Stimulated activated CD4-positive, alpha-beta T cell treated with anti-CD3 and anti-CD28 coated beads, Interleukin-1b, Interleukin-23, amount 100 ng/mL, for 1 hour (primary cell): ENCODE measurements at regions not wholly inside any gene's neighbourhood (a gene's known extent, or its start where the extent isn't known, plus 50 kb on each side); places are given as distances from the start of the nearest gene placed in this dataset.
"Not testable (repeated sequence)": the region's sequence is repeated elsewhere in the genome, so short reads cannot be mapped to it uniquely, and the experiment has no call there.

Source experiments
- DNase-seq, 2 donors: peaks; one replicate each; pipeline ENCODE4 v3.0.0-alpha.2; 2020; ENCODE audit warnings: low read depth in 2 of 2

GRCh38 chr2:2896643-2897042, 481.0 kb downstream of the EIPR1 start:
- DNase-seq = no peak

DNA sequence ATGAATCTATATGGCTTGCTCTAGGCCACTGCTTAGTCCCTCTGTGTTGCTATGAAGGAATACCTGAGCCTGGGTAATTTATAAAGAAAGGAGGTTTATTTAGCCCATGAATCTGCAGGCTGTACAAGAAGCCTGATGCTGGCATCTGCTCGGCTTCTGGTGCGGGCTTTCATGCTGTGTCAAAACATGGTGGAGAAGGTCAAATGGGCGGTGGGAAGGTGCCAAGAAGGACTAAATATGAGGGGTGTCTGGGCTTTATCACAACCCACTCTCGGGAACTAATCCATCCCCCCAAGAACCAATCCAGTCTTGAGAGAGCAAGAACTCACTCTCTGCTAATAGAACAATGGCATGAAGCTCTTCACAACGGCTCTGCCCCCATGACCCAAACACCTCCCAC, 481.6 kb downstream of the EIPR1 start:
- no peak for DNase-seq

- not testable (repeated sequence) for DNase-seq
These were observed 483.6 kb downstream of the EIPR1 start for GRCh38 chr2:2894011-2894410.

DNA sequence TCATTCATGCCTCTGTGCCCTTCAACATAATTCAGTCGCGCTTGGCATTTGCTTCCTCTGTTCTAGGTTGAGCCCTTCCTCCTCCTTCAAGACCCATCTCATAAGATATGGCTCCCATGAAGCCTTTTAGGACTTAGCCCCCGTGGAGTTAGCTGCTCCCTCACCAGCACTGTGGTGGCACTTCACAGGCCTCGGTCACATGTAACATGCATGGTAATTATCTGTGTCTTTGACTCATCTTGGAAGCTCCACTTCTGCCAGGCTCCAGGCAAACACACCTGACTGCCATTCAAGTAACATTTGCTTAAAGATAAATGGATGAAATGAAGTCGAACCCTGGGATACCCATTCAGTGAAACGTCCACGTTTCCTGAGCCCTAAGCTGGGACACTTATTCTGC, 484.7 kb downstream of the EIPR1 start:
- DNase-seq = no peak

DNA sequence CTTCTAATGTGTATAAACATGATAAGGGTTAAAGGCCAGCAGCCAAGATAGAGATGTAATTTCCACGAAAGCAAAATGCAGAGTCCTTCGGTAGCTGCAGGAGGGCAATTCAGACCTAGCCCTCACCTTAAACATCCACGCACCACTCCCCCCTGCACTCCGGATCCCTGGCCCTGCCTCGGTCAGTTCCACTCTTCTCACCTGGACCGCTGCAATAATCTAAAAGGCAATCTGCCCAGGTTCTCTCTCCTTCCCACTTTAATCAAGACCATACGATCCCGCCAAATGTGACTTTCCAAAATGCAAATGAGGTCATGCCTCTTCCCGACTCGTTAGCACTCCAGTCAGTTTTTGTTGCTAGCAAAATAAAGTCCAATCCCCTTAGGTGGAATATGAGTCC, 485.2 kb downstream of the EIPR1 start:
- DNase-seq = no peak

DNA sequence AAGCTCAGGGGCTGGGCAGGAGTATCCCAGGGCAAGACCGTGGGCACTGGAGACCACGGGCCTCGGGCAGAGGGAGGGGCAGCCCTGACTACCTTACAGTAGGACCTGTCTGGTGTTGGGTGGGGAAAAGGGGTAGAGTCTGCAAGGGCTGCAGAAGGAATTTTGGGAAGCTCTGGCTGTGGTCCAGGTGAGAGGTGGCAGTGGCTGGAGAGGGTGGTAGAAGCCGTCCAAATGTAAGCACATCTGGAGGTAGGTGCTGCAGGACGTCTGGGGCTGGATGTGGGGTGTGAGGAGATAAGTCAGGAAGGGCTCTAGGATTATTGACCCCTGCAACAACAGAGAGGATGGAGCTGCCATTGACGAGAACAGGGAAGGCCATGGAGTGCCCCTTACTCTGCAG, 486.7 kb downstream of the EIPR1 start:
- no peak for DNase-seq

DNA sequence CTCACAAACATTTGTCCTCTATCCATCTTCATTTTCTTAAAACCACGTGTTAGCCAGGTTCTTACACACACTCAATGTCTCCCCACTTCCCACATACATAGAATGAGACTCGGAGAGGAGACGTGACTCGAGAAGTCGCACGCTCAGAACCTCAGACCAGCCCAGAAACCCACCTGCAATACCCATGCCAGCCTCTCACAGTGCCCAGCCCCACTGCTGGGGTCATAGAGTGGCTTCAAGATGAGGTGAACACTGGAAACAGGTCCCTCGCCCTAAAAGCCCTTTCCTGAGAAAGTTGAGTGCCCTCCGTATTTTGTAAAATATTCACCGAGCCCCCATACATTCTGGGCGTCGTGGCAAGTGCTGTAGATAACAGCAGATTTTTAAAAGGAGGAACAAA, 487.4 kb downstream of the EIPR1 start:
- no peak for DNase-seq

DNA sequence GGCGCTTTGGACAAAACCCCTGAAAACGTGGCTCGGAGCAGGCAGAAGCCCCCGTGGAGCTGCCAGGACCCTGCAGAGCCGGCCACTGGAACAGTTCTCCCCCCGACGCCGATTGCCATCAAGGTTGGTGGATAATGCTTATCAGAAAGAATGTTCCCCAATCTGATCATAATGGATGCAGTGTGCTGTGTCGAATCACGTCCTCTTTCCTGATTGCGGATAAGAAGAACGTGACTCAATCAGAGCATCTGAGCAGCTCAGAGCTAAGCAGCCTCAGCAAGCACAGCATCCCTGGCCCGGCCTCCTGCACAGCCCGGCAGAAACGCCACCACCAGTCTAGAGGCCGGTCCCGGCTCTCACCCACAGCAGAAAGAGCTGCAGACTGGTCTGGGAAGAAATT, 488.0 kb downstream of the EIPR1 start:
- DNase-seq = no peak

DNA sequence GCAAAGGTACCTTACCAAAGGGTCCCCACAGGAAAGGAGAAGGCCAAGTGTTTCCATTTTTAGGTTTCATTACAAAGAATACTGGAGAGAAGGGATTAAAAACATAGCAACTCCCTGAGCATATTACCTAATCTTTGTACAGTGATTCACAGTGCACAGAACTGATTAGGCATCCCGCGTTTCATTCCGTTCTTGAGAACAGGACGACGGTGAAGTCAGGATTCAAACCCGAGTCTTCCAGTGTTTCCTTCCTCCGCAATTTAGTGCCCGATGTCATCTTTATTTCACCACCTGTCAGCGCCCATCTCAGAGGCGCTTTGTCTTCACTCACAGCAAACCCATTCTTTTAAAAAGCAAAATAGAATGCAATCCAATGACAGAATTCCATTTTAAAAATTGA, 488.5 kb downstream of the EIPR1 start:
- no peak for DNase-seq

GRCh38 chr2:2887772-2888387, 489.7 kb downstream of the EIPR1 start:
- DNase-seq = no peak

DNA sequence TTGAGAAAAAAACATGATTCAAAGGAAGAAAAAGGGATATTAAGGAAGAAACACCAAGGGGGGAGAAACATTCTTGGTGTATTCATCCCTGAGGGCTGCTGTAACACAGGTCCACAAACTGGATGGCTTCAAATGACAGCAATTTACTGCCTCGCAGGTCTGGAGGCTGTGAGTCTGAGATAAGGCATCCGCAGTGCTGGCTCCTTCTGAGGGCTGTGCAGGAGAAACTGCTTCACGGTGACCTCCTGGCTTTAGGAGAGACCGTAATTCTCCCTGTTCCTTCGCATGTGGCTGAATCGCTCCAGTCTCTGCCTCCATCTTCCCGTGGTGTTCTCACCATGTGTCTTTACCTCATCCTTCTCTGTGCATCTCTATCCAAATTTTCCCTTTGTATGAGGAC, 490.7 kb downstream of the EIPR1 start:
- no peak for DNase-seq

- DNase-seq = no peak
These were observed 496.1 kb downstream of the EIPR1 start for GRCh38 chr2:2881499-2881898.

GRCh38 chr2:2880938-2881337, 496.7 kb downstream of the EIPR1 start:
- no peak for DNase-seq

- DNase-seq = no peak
These were observed 497.8 kb downstream of the EIPR1 start for GRCh38 chr2:2879781-2880180.

- no peak for DNase-seq
These were observed 498.5 kb downstream of the EIPR1 start for GRCh38 chr2:2879071-2879470.

DNA sequence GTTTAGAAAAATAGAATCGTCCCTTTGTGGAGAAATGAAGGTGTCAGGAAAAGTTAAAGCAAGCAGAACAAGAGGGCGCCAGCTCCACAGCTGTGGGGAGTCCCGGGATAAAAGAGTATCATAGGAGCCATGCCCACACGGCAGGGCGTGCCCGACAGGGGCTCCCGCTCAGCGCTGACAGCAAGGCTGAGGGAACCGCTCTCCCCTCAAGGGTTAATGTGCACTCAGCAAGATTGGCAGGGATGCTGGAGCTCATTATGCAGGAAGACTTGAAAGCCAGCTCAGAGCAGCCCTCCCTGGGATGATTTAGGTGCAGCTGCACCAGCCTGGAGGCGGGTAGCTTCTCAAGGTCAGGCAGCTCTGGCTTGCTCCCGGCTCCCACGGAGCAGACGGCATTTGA, 500.2 kb downstream of the EIPR1 start:
- DNase-seq = no peak

DNA sequence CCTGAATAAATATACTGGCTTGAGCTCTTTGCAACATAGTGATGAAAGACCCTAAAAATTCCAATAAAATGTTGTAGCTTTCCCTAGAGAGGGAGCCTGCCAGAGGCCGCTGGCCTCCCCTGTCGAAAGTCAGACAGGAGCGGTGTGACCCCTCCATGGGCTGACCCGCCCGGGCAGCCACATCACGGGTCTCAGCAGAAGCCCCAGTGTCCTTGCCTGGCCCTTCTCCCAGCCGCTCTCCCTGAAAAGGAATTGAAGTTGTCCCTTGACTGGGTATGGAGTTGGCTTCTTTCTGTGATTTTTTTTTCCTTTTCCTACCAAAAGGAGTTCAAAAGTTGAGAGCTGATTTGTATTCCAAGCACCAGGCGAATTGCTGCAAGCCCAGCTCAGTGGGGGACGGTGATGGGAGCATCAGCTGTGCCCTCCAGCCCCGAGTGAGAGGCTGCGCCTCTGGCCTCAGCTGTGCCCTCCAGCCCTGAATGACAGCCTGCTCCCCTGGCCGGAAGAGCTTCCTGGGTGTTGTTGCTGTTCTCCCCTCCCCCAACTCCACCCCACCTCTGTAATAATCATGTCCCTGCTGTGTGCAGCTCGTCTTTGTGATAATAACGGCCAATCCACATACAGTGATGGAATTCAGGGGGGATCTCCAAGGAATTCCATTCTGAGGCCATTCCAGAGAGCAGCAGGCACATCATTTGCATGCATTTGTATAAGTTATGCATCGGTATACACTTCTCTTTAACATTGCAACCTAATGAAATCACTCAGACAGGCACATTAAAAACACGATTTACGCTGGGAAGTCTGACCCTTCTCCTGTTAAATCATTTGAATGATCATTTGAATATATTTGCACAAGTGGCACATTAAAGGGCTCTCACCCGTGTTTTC, 501.0 kb downstream of the EIPR1 start:
- DNase-seq = no peak

DNA sequence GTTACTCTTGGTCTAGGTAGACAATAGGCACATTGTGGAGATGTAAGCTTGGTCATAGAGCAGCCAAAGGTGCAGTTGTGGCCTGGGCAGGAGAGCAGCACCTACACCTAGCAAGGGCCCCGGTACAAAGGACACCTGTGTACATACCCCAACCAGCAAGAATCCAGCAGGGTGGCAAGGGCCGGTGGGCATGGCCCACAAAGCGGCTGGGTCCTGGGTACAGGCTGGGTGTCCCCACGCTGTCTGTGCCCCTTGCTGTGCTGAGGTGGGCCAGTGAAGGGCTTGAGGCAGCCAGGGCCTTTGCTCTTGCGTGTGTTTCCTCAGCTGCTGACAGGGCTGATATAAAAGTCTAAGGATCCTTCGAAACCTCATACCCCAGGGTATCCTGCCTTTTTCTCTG, 501.8 kb downstream of the EIPR1 start:
- no peak for DNase-seq

GRCh38 chr2:2875296-2875695, 502.3 kb downstream of the EIPR1 start:
- no peak for DNase-seq

GRCh38 chr2:2874805-2875204, 502.8 kb downstream of the EIPR1 start:
- DNase-seq = no peak

DNA sequence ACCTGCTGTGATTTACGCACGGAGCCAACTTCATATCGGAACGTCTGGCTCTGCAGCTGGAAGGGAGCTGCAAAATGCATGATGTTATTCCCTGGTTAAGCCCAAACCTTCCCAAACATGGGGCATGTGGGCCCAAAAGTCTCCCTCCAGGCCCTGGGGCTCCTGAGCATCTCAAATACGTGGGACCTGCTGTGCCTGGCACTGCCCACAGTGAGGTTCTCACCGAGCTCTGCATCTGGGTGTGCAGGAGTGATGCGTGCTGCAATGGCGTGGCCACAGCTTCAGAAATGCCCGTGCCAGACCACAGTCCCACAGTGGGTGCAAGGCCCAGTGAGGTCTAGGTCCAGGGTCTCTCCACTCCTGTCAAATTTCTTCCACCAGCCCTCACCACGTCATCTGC, 503.3 kb downstream of the EIPR1 start:
- no peak for DNase-seq

DNA sequence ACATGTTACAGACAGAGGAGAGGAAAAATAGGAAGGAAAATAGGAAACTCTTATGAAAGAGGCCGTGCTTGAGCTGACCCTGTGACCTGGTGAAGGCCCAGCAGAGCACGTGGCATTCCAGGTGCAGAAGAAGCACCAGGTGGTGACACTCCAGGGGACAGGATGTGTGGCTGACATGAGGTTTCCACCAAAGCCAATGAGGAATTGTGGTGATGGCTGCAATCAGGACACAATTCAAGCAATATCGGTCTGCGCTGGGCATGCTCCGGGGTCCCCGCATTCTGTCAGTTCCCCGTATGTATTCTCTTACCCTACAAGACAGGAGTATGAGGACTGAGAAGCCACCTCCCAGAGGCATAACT, 504.2 kb downstream of the EIPR1 start:
- no peak for DNase-seq

GRCh38 chr2:2872713-2873449, 504.7 kb downstream of the EIPR1 start:
- DNase-seq = no peak
